Mucosa of stomach (tissue), 1 donor: ENCODE measurements at regions not wholly inside any gene's neighbourhood (a gene's known extent, or its start where the extent isn't known, plus 50 kb on each side); places are given as distances from the start of the nearest gene placed in this dataset.

Source experiments
- H3K27me3 ChIP-seq: one replicate; pipeline ENCODE4 v1.7.0; 2013; ENCODE audit warnings: mild to moderate bottlenecking, low read length; ENCODE audit not compliant: control insufficient read depth, insufficient read depth
- H3K36me3 ChIP-seq: one replicate; pipeline ENCODE4 v1.7.0; 2013; ENCODE audit warnings: low read length; ENCODE audit not compliant: control insufficient read depth, insufficient read depth
- H3K4me1 ChIP-seq: one replicate; pipeline ENCODE4 v1.7.0; 2013; ENCODE audit warnings: mild to moderate bottlenecking, low read length; ENCODE audit not compliant: control insufficient read depth, insufficient read depth
- H3K4me3 ChIP-seq: one replicate; pipeline ENCODE4 v1.7.0; 2013; ENCODE audit warnings: low read length
- H3K9ac ChIP-seq: one replicate; pipeline ENCODE4 v1.7.0; 2013; ENCODE audit warnings: mild to moderate bottlenecking, low read length, moderate library complexity
- H3K9me3 ChIP-seq: one replicate; pipeline ENCODE4 v1.7.0; 2013; ENCODE audit warnings: mild to moderate bottlenecking, low read length, moderate library complexity; ENCODE audit not compliant: control insufficient read depth
- donor health status: Pancreatic carcinoma.

GRCh38 chr10:105774351-105774750 is 1133.3 kb downstream of the SORCS3 start:
- H3K9me3 ChIP-seq, result no peaks in the 10 kb centered on the region
- H3K36me3 ChIP-seq, result no peaks in the 10 kb centered on the region
- H3K4me1 ChIP-seq, result no peaks in the 10 kb centered on the region
- no peaks in the 10 kb centered on the region for H3K27me3 ChIP-seq
- no peak overlapping the region for H3K4me3 ChIP-seq
- no peak overlapping the region for H3K9ac ChIP-seq

- Histone ChIP-seq H3K27me3 (no peaks in the 10 kb centered on the region), H3K4me1 (no peaks in the 10 kb centered on the region), H3K9me3 (no peaks in the 10 kb centered on the region), H3K4me3 (no peak overlapping the region), H3K9ac (no peak overlapping the region), H3K36me3 (no peaks in the 10 kb centered on the region)
Measured at GRCh38 chr10:105770524-105771212, 1129.6 kb downstream of the SORCS3 start.

- no peaks in the 10 kb centered on the region for H3K36me3 ChIP-seq
- no peaks in the 10 kb centered on the region for H3K4me1 ChIP-seq
- no peaks in the 10 kb centered on the region for H3K27me3 ChIP-seq
- H3K9me3 ChIP-seq, result no peaks in the 10 kb centered on the region
- H3K4me3 ChIP-seq, result no peak overlapping the region
- no peak overlapping the region for H3K9ac ChIP-seq
Measured at GRCh38 chr10:105769248-105770184, 1128.4 kb downstream of the SORCS3 start.

GRCh38 chr10:105763611-105764010 is 1122.5 kb downstream of the SORCS3 start:
- Histone ChIP-seq H3K4me3 (no peak overlapping the region), H3K4me1 (no peaks in the 10 kb centered on the region), H3K36me3 (no peaks in the 10 kb centered on the region), H3K9ac (no peak overlapping the region), H3K27me3 (no peaks in the 10 kb centered on the region), H3K9me3 (no peaks in the 10 kb centered on the region)

GRCh38 chr10:105761576-105762260 is 1120.6 kb downstream of the SORCS3 start:
- H3K9me3 ChIP-seq, result no peaks in the 10 kb centered on the region
- no peaks in the 10 kb centered on the region for H3K27me3 ChIP-seq
- no peak overlapping the region for H3K4me3 ChIP-seq
- H3K9ac ChIP-seq, result no peak overlapping the region
- H3K4me1 ChIP-seq, result no peaks in the 10 kb centered on the region
- H3K36me3 ChIP-seq, result no peaks in the 10 kb centered on the region

- H3K4me1 ChIP-seq, result peaks cover 6% of the 10 kb centered on the region
- H3K4me3 ChIP-seq, result no peak overlapping the region
- no peak overlapping the region for H3K9ac ChIP-seq
- H3K36me3 ChIP-seq, result no peaks in the 10 kb centered on the region
- H3K27me3 ChIP-seq, result no peaks in the 10 kb centered on the region
- H3K9me3 ChIP-seq, result no peaks in the 10 kb centered on the region
Measured at GRCh38 chr10:105759669-105760068, 1118.6 kb downstream of the SORCS3 start.

GRCh38 chr10:105758209-105758998 is 1117.3 kb downstream of the SORCS3 start:
- Histone ChIP-seq H3K9ac (no peak overlapping the region), H3K27me3 (no peaks in the 10 kb centered on the region), H3K4me3 (no peak overlapping the region), H3K36me3 (no peaks in the 10 kb centered on the region), H3K9me3 (no peaks in the 10 kb centered on the region), H3K4me1 (peaks cover 6% of the 10 kb centered on the region)

GRCh38 chr10:105757302-105757701 is 1116.2 kb downstream of the SORCS3 start:
- Histone ChIP-seq H3K4me3 (no peak overlapping the region), H3K36me3 (no peaks in the 10 kb centered on the region), H3K4me1 (peaks cover 6% of the 10 kb centered on the region), H3K9me3 (no peaks in the 10 kb centered on the region), H3K27me3 (no peaks in the 10 kb centered on the region), H3K9ac (no peak overlapping the region)

- H3K27me3 ChIP-seq, result no peaks in the 10 kb centered on the region
- H3K4me1 ChIP-seq, result peaks cover 6% of the 10 kb centered on the region
- no peaks in the 10 kb centered on the region for H3K9me3 ChIP-seq
- no peak overlapping the region for H3K4me3 ChIP-seq
- no peak overlapping the region for H3K9ac ChIP-seq
- H3K36me3 ChIP-seq, result no peaks in the 10 kb centered on the region
Measured at GRCh38 chr10:105756386-105756785, 1115.3 kb downstream of the SORCS3 start.

GRCh38 chr10:105751688-105752087 is 1110.6 kb downstream of the SORCS3 start:
- peaks cover 6% of the 10 kb centered on the region for H3K4me1 ChIP-seq
- no peaks in the 10 kb centered on the region for H3K27me3 ChIP-seq
- H3K9ac ChIP-seq, result no peak overlapping the region
- H3K9me3 ChIP-seq, result no peaks in the 10 kb centered on the region
- no peak overlapping the region for H3K4me3 ChIP-seq
- no peaks in the 10 kb centered on the region for H3K36me3 ChIP-seq

- H3K9me3 ChIP-seq, result no peaks in the 10 kb centered on the region
- no peaks in the 10 kb centered on the region for H3K27me3 ChIP-seq
- H3K4me1 ChIP-seq, result no peaks in the 10 kb centered on the region
- no peaks in the 10 kb centered on the region for H3K36me3 ChIP-seq
- H3K9ac ChIP-seq, result no peak overlapping the region
- H3K4me3 ChIP-seq, result no peak overlapping the region
Measured at GRCh38 chr10:105745596-105746148, 1104.6 kb downstream of the SORCS3 start.
